ENCODE measurements at regions not wholly inside any gene's neighbourhood (a gene's known extent, or its start where the extent isn't known, plus 50 kb on each side); places are given as distances from the start of the nearest gene placed in this dataset.

- no peak for TF ChIP-seq CTCF (conservative IDR thresholded peaks at IDR 0.05; ENCODE audit: low read depth in 2 of 2)
- TF ChIP-seq CREB1 (CRISPR knock-in tag; IDR thresholded peaks at IDR 0.05; ENCODE audit: low read depth): no peak
- TF ChIP-seq POLR2AphosphoS5 (IDR thresholded peaks at IDR 0.05; ENCODE audit: low read depth): no peak
- TF ChIP-seq EZH2 (IDR thresholded peaks at IDR 0.05; ENCODE audit: low read depth, unreplicated experiment): no peak
Measured at GRCh38 chr2:147099845-147100244, 745.0 kb upstream of the ACVR2A start.

All from GM23338 (cell line).